Stimulated activated CD8-positive, alpha-beta memory T cell treated with anti-CD3 and anti-CD28 coated beads, Interleukin-12 subunit alpha, Interleukin-12 subunit beta, amount 100 ng/mL, for 1 hour (primary cell): ENCODE measurements at regions not wholly inside any gene's neighbourhood (a gene's known extent, or its start where the extent isn't known, plus 50 kb on each side); places are given as distances from the start of the nearest gene placed in this dataset.
"Not testable (repeated sequence)": the region's sequence is repeated elsewhere in the genome, so short reads cannot be mapped to it uniquely, and the experiment has no call there.

ENCODE experiments used
- DNase-seq: peaks from one replicate; pipeline ENCODE4 v3.0.0-alpha.2; 2020; ENCODE audit warnings: low read depth

- no peak for DNase-seq
These were observed 139.8 kb upstream of the CHODL start for GRCh38 chr21:18104802-18105201.

- DNase-seq = not testable (repeated sequence)
These were observed 148.2 kb upstream of the CHODL start for GRCh38 chr21:18096413-18096812.

DNA sequence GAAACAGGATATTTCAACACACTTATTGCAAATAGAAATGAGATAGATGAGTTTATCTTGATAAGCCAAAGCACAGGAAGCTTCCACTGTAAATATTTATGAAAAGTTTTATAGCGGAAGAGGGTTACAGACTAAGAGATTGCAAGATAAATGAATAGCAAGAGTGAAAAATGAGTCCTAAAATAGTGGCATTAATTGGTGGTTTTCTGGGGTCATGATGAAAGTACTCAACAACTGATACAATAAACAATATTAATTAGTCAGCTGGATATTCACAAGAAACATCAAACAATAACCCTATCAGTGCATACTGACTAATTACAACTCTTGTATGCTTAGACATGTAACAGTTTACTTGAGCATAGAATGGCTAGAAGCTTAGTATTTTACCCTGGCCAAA is 154.8 kb upstream of the CHODL start:
- no peak for DNase-seq

GRCh38 chr21:18070392-18070791 is 174.2 kb upstream of the CHODL start:
- DNase-seq = no peak

DNA sequence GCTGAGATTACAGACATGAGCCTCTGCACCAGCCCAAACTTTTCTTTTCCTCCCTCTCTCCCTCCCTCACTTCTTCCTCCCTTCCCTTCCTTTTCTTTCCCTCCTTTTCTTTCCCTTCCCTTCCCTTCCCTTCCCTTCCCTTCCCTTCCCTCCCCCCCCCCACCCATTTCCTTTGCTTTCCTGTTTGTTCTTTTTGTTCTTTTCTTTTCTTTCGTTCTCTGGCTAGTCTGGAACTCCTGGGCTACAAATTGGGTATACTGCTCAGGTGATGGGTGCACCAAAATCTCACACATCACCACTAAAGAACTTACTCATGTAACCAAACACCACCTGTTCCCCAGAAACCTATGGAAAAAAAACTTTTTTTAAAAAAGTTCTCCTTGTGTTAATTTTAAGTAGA is 174.8 kb upstream of the CHODL start:
- DNase-seq = no peak

DNA sequence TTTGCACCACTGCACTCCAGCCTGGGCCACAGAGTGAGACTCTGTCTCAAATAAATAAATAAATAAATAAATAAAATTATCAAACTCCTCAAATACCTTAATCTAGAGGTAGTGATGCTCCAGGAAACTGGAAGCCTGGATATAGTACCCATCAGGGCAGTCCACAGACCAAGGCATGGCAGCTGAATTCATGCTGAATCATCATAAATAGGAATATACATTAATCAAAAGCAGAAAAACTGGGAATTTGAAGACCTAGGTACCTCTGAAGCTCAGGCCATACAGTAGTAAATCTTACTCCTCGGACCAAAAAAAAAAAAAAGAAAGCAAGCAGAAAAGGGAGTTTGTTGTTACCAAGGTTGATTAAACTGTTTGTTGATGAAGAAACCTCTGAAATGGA is 184.2 kb upstream of the CHODL start:
- DNase-seq = no peak

DNA sequence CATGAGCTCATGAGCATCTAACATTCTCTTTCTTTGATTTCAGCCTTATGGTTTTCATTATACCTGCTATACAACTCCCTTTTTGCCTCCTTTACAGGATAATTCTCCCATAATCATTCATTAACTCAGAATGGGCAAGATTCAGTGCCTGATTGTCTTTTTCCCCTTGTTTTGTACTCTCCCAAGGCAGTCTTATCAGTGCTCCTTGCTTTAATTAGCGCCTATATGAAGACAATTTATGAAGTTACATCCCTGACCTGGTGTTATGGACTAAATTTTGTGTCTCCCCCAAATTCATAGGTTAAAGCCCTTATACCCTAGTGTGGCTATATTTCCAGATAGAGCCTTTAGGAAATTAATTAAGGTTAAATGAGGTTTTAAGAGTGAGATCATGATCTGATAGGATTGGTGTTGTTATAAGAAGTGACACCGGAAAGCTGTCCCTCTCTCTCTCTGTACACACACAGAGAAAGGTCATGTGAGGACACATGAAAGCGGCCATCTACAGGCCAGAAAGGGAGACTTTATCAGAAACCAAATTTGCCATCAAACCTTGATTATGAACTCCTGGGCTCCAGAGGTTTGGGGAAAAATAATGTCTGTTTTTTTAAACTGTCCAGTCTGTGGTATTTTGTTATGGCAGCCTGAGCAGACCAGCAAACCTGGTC is 185.8 kb upstream of the CHODL start:
- no peak for DNase-seq

- no peak for DNase-seq
These were observed 191.5 kb upstream of the CHODL start for GRCh38 chr21:18053151-18053550.

DNA sequence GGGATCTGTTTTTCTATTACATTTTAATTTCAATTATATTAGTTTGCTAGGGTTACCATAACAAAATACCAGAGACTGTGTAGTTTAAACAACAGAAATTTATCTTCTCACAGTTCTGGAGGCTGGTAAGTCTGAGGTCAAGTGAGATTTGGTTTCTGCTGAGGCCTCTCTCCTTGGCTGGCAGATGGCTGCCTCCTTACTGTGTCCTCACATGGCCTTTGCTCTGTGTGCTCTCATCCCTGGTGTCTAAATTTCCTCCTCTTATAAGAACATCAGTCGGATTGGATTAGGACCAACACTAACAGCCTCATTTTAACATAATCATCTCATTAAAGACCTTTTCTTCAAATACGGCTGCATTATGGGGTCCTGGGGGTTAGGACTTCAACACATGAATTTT is 195.2 kb upstream of the CHODL start:
- DNase-seq = no peak

DNA sequence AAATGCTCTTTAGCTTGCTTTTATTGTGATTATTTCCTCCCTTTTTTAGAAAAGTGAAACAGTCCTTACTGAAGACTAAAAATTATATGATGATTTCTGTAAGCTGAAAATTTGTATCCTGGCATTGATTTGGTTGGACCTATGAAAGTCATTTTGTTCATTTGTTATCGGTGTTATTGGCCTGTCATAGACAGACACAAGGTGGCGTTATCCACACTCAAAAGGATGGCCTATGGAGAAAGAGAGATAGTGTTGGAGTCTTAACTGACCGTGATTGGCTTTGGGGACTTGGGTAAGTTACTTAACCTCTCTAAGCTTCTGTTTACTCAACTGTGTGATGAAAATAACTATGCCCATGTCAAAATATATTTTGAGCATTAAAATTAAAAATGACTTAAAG is 203.6 kb upstream of the CHODL start:
- DNase-seq = no peak

GRCh38 chr21:18030248-18030647 is 211.1 kb upstream of the C21orf91 start:
- no peak for DNase-seq

- DNase-seq = no peak
These were observed 207.2 kb upstream of the C21orf91 start for GRCh38 chr21:18026359-18026758.

DNA sequence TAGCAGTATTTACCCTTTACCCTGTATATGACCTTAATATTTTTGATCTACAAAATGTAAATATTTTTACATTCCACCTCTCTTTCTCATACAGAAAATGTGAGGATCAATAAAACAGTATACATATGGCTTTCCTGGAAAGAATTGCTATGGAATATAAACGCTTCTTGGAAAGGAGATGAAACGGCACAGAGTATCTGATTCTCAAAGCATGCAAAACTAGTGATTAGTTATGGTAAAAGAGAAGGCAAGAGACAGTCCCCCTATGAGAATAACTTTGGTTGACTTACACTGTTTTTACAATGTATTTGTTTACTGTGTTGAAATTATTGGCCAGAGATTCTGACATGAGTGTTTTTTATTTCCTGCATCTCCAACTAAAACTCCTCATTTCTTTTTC is 204.6 kb upstream of the C21orf91 start:
- no peak for DNase-seq

DNA sequence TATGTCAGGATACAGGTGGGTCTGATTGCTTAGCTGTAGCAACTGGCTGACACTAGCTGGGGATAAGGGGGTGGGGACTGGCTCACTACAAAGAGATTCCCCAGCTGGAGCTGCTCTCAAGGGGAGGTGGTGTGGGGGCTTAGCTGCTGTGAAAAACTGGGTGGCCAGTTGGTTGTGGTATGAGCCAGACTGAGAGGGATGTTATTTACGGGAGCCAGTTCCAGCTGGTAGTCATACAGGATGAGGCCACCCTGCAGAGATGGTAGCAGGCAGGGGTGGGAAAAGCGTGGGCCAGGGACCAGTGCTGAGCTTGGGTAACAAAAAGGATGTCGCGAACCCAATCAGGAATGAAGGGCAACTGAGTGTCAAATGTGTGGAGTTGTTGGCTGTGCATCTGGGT is 204.0 kb upstream of the C21orf91 start:
- no peak for DNase-seq

- no peak for DNase-seq
These were observed 188.0 kb upstream of the C21orf91 start for GRCh38 chr21:18007121-18007520.

GRCh38 chr21:18006691-18007090 is 187.5 kb upstream of the C21orf91 start:
- no peak for DNase-seq

DNA sequence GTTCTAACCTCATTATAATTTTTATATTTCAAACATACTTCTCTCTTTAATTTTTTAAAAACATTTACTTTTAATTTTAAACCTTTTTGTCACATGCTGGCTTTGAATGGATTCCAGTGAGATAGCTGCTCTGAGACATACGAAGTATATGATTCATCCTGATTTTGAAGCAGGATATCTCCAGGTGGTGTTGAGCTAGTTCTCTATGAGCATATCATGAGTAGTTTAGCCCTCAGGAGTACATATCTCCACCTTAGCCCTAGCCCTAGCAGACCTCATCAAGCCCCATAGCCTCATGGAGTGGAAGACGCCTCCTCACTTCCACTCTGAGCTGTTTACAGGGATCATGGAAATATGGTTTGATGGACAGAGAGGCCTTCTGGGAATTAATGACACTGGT is 183.2 kb upstream of the C21orf91 start:
- DNase-seq = no peak

DNA sequence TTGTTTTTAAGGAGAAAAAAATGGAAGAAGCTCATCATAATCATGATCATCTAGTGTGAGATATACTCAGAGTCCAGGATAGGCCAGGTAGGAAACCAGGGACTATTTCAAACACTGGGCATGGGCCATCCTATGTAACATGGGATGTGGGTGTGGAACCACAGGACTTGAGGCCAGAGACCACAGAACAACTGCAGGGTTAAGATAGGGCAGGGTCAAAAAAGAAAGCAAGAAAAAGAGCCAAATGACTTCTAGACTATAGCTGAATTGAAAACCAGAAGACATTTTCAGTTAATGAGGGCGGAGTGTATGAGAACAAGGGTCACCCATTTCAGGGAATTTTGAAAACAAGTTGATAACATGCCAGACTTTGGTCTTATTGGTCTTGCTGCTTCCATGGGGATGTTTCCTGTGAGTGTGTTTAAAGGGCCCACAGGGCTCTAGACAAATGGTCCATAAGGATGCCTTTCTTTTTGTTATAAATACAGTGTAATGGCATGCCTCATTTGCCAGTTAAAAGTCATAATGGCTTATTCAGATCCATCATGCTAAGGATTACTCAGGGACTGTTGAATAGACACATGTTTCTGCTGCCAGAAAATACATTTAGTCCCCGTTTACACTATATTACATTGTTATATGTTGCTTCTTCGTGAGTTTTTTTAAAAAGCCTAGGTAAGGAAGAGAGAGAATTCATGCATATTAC is 182.0 kb upstream of the C21orf91 start:
- DNase-seq = no peak

GRCh38 chr21:17998599-17998998 is 179.4 kb upstream of the C21orf91 start:
- not testable (repeated sequence) for DNase-seq

DNA sequence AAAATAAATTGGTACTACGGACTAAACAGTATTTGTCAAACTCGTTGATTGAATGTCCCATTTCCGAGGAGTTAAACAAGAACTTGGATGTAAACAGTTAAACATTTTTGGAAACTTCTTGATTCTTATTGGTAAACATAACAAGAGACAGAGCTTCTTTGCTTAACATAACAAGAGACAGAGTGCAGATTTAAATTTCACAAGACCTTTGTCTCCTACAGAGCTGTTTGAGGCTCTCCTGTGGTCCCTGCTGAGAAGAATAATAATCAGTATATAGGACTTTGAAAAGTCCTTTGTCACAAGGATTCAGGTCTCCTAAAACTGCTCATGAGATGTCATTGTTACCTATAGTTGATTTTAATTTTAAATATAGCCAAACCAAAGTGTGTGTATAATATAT is 170.6 kb upstream of the C21orf91 start:
- no peak for DNase-seq

DNA sequence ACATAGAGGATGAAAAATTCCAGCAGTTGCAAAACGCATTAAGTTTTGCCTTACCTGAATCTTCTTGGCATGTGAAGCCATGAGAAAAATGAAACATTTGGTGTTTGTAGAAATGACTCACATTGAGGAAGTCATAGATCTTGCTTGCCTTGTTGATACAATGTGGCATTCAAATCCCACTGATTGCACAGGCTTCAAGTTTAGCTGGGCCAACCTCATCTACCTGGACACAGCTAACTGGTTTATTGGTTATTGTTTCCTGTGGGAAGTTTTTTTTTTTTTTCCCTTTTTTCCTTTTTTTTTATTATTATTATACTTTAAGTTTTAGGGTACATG is 168.9 kb upstream of the C21orf91 start:
- no peak for DNase-seq

- no peak for DNase-seq
These were observed 168.4 kb upstream of the C21orf91 start for GRCh38 chr21:17987382-17988101.

DNA sequence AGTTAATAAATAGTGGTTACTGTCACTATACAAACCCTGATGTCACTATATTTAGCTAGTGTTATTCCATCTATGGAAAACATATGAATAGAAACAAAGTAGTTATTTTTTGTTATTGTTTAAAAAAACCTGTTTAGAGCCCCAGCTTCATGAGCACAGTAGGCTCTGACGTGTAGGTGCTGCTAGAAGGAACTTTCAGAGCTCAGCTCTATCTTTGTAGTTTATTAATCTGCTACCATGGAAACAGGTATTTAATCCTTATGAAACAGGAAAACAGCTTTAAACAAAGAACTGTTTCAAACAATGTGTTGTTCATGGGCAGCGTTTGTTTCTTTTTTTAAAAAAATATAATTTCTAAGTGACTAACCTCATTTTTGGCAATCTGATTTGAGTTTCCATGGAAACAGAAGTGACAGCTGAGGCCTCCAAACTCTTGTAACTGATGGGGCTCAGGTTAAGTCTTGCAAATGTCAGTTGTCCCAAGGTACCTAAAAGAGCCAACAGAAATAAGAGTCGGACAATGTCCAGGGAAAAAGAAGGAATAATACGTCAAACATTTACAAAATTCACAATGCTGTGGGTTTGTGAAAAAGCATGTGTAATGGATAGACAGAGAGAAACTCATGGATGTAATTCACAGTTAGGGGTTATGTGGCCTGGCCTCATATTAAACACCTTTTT is 162.0 kb upstream of the C21orf91 start:
- no peak for DNase-seq
